ENCODE measurements at regions not wholly inside any gene's neighbourhood (a gene's known extent, or its start where the extent isn't known, plus 50 kb on each side); places are given as distances from the start of the nearest gene placed in this dataset.

- ChIA-PET POLR2A (no interaction called here), CTCF (interaction anchor here (0.6 to 2.7 kb wide), 3 partner anchors 22 to 25 kb away, joined by 3 to 8 read pairs (median 4); no protein-coding TSS in a partner anchor)
- TF ChIP-seq, protein P1, sequence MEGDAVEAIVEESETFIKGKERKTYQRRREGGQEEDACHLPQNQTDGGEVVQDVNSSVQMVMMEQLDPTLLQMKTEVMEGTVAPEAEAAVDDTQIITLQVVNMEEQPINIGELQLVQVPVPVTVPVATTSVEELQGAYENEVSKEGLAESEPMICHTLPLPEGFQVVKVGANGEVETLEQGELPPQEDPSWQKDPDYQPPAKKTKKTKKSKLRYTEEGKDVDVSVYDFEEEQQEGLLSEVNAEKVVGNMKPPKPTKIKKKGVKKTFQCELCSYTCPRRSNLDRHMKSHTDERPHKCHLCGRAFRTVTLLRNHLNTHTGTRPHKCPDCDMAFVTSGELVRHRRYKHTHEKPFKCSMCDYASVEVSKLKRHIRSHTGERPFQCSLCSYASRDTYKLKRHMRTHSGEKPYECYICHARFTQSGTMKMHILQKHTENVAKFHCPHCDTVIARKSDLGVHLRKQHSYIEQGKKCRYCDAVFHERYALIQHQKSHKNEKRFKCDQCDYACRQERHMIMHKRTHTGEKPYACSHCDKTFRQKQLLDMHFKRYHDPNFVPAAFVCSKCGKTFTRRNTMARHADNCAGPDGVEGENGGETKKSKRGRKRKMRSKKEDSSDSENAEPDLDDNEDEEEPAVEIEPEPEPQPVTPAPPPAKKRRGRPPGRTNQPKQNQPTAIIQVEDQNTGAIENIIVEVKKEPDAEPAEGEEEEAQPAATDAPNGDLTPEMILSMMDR (IDR thresholded peaks at IDR 0.05; ENCODE audit: control extremely low read depth, extremely low read depth, low read depth, missing control alignments), result no peak
- DNase-seq (ENCODE audit: extremely low spot score), result no peak
These were observed 109.4 kb upstream of the RCN1 start for GRCh38 chr11:31981457-31981856.

GRCh38 chr11:31977343-31977742, 113.5 kb upstream of the RCN1 start:
- DNase-seq (ENCODE audit: extremely low spot score), result no peak
- CTCF ChIA-PET, result interaction anchor here (1.3 kb wide), 2 partner anchors 20 to 107 kb away, joined by 3 to 4 read pairs; no protein-coding TSS in a partner anchor

DNA sequence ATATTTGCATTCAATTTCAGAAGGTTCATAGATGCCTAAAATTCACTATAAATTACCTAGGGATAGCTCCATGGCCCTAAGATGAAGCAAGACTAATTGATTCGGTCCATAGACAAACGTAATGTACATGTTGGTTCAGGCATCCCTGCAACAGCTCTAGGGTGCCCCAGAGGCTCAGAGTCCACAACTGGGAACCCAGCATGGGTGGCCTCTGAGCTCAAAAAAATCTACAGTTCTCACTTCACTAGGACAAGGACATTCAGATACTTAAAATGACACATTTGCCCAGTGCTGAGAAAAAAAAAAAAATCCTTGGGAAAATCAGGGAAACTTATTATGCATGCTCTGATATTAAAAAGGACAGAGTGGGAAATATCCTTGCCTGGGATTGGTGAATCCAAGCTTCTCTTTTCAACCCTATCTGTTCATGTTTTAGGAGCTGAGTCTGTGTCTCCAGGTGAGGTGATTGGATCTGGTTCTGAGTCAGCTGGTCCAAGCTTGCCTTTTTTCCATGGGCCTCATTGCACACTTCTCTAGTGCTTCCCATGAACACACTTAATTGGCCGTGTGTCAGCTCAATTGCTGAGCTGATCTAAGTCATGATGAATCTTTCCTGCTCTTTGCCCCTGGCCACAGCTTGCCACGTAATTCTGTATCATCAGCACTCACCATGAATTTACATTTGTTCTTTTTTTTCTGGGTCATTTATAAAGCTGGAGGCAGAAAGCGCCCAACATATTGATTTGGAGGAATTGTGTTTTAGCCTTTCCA, 116.3 kb upstream of the RCN1 start:
- ChIA-PET POLR2A (no interaction called here), CTCF (interaction anchor here (1.1 to 2.7 kb wide), 5 partner anchors 9 to 32 kb away, joined by 3 to 16 read pairs (median 4); no protein-coding TSS in a partner anchor)
- TF ChIP-seq, protein P1 (IDR thresholded peaks at IDR 0.05; ENCODE audit: control extremely low read depth, extremely low read depth, low read depth, missing control alignments), result no peak
- DNase-seq (ENCODE audit: extremely low spot score), result no peak

More at GRCh38 chr11:31977343-31977742, 113.5 kb upstream of the RCN1 start:
- TF ChIP-seq, protein P1 (IDR thresholded peaks at IDR 0.05; ENCODE audit: control extremely low read depth, extremely low read depth, low read depth, missing control alignments), result no peak
- POLR2A ChIA-PET, result no interaction called here

DNA sequence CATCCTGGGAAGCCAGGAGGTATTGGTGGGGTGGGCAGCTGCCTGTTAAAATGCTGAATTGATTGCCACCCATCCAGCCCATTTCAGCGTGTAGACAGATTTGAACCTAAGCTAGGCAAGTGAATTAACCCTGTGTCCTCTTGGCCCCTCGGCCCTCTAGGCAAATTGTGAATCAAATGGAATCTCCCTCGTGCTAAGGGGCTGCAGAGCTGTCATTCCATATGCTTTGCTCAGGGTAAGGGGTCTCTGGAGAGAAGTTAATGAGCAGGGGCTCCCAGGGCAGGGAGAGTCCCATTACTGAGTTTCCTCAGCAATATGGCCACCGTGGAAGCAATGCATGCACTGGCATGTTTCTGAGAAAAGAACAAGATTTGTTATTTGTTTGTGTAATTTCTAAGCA, 117.7 kb upstream of the RCN1 start:
- ChIA-PET POLR2A (no interaction called here), CTCF (interaction anchor here (1.1 to 1.8 kb wide), 4 partner anchors 11 to 34 kb away, joined by 3 to 11 read pairs (median 4); no protein-coding TSS in a partner anchor)
- TF ChIP-seq, protein P1 (IDR thresholded peaks at IDR 0.05; ENCODE audit: control extremely low read depth, extremely low read depth, low read depth, missing control alignments), result no peak
- DNase-seq (ENCODE audit: extremely low spot score), result no peak

DNA sequence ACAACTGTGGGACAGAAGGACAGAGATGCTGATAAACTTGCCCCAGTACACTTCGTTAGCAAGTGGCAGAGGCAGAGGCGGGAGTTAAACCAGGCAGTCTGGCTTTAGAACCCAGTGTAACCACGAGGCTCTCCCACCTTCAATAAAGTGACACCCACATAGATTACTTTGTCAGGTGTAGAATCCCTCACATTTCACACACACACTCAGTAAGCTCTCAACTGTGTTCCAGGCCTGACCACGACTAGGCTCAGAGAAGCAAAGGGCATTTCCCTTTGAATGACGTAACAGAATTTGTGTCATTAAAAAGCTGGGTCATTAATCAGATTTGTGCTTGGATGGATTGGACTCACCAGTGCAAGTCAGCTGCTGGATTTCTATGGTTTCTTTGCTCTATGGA, 118.3 kb upstream of the RCN1 start:
- TF ChIP-seq, protein P1 (IDR thresholded peaks at IDR 0.05; ENCODE audit: control extremely low read depth, extremely low read depth, low read depth, missing control alignments), result no peak
- ChIA-PET CTCF (interaction anchor here (1.1 to 1.8 kb wide), 3 partner anchors 11 to 15 kb away, joined by 3 to 11 read pairs (median 5); no protein-coding TSS in a partner anchor), POLR2A (no interaction called here)
- no peak for DNase-seq (ENCODE audit: extremely low spot score)

GRCh38 chr11:31969359-31969702, 121.5 kb upstream of the RCN1 start:
- CTCF ChIA-PET, result interaction anchor here (0.8 to 4.4 kb wide), 3 partner anchors 11 to 581 kb away, joined by 3 to 49 read pairs (median 4); no protein-coding TSS in a partner anchor

More at GRCh38 chr11:31969359-31969702, 121.5 kb upstream of the RCN1 start:
- TF ChIP-seq, protein P1 (IDR thresholded peaks at IDR 0.05; ENCODE audit: control extremely low read depth, extremely low read depth, low read depth, missing control alignments), result no peak
- no peak for DNase-seq (ENCODE audit: extremely low spot score)
- POLR2A ChIA-PET, result no interaction called here
